ENCODE measurements at regions not wholly inside any gene's neighbourhood (a gene's known extent, or its start where the extent isn't known, plus 50 kb on each side); places are given as distances from the start of the nearest gene placed in this dataset.

GRCh38 chr1:102724741-102725140 lies 383.6 kb downstream of the COL11A1 start:
- TF ChIP-seq POLR2A (IDR thresholded peaks at IDR 0.05) (no peak), POLR2AphosphoS5 (IDR thresholded peaks at IDR 0.05) (no peak), CTCF (IDR thresholded peaks at IDR 0.05) (no peak)

All from breast epithelium (tissue), 3 donors.